K562 (cell line): ENCODE measurements at regions not wholly inside any gene's neighbourhood (a gene's known extent, or its start where the extent isn't known, plus 50 kb on each side); places are given as distances from the start of the nearest gene placed in this dataset.

ENCODE experiments used
- ATAC-seq: fragments of 200-7000 bp; cut with Tn5 transposase; 3 replicates; pipeline ENCODE4 v1.9.1; 2020; ENCODE audit warnings: moderate library complexity
- BruUV-seq: library from RNA; stranded (reverse); fragments of 400-500 nt; replicated peaks from 2 replicates; lab custom pipeline; 2021; lab: Mats Ljungman, UMichigan
- CTCF ChIA-PET: fragments of 300-600 bp; formaldehyde crosslinking; extraction: SDS; loops from one replicate; lab custom pipeline; 2021; ENCODE audit warnings: low intra/inter-chr PET ratio; lab: Yijun Ruan, JAX
- POLR2A ChIA-PET: fragments of 300-600, 350-650 bp; sonication (Branson Sonifier 250); formaldehyde crosslinking; extraction: SDS; loops from one replicate; lab custom pipeline; 2021; ENCODE audit warnings: antibody characterized with exemption, inconsistent platforms; lab: Yijun Ruan, JAX
- DNase-seq, 4 experiments: peaks; one replicate each; pipeline versions ENCODE4 v3.0.0 to v3.0.0-alpha.2; 2011 to 2018; ENCODE audit warnings: low spot score in 3 of 4, mixed read lengths in 3 of 4; ENCODE audit errors: extremely low read depth in 1 of 4
- FAIRE-seq: peaks from 2 replicates; lab custom pipeline; 2011; peaks lifted over from hg19 to GRCh38; lab: Jason Lieb, UNC
- H2AFZ ChIP-seq: 2 replicates; pipeline ENCODE4 v1.6.0; 2011; ENCODE audit warnings: low read depth, low read length, control low read depth, inconsistent platforms
- H3K27ac ChIP-seq: fragments of 200-600 bp; 3 replicates; pipeline ENCODE4 v1.8.0; 2011; ENCODE audit warnings: low read depth, mild to moderate bottlenecking, control low read depth, inconsistent platforms, low read length, moderate library complexity, mixed read lengths; ENCODE audit errors: extremely low read depth
- H3K27me3 ChIP-seq, 2 experiments: fragments of 300-600 bp in 1 of 2; 2 replicates in 1 of 2; 3 replicates in 1 of 2; pipeline versions ENCODE4 v1.6.0 to v1.8.0; 2011; ENCODE audit warnings: inconsistent platforms in 2 of 2, low read length in 2 of 2, mild to moderate bottlenecking in 1 of 2, mixed read lengths in 1 of 2, moderate library complexity in 1 of 2; ENCODE audit not compliant: control insufficient read depth in 2 of 2, insufficient read depth in 2 of 2
- H3K36me3 ChIP-seq: fragments of 300-600 bp; 3 replicates; pipeline ENCODE4 v1.8.0; 2011; ENCODE audit warnings: mild to moderate bottlenecking, low read length, inconsistent platforms; ENCODE audit not compliant: control insufficient read depth, insufficient read depth
- H3K4me1 ChIP-seq, 2 experiments: fragments of 200-600 bp in 1 of 2; replicated peaks in 1 of 2; 2 replicates in 1 of 2; 3 replicates in 1 of 2; pipeline versions ENCODE4 v1.5.1 to v1.8.0; 2011; ENCODE audit warnings: inconsistent platforms in 2 of 2, low read length in 2 of 2, mild to moderate bottlenecking in 1 of 2, mixed read lengths in 1 of 2, moderate library complexity in 1 of 2; ENCODE audit not compliant: control insufficient read depth in 2 of 2, insufficient read depth in 2 of 2
- H3K4me2 ChIP-seq: 2 replicates; pipeline ENCODE4 v1.6.1; 2011; ENCODE audit warnings: low read length, control low read depth, inconsistent platforms, mixed read lengths; ENCODE audit not compliant: insufficient read depth
- H3K4me3 ChIP-seq: fragments of 200-600 bp; sonication (generic), shearing (Covaris generic); 2 replicates; pipeline ENCODE4 v1.5.1; 2016; ENCODE audit warnings: control low read depth, inconsistent platforms
- H3K79me2 ChIP-seq: fragments of 200-600 bp; 3 replicates; pipeline ENCODE4 v1.8.0; 2011; ENCODE audit warnings: low read length, inconsistent platforms; ENCODE audit not compliant: control insufficient read depth, insufficient read depth
- H3K9ac ChIP-seq, 2 experiments: 2 replicates each; pipeline versions ENCODE4 v1.6.0 to v1.6.1; 2011; ENCODE audit warnings: low read depth in 2 of 2, low read length in 2 of 2, control low read depth in 1 of 2, inconsistent platforms in 1 of 2, mild to moderate bottlenecking in 1 of 2, mixed read lengths in 1 of 2; ENCODE audit not compliant: insufficient read depth in 1 of 2
- H3K9me1 ChIP-seq: one replicate; pipeline ENCODE4 v1.6.0; 2011; ENCODE audit warnings: inconsistent platforms, mild to moderate bottlenecking, low read length, moderate library complexity; ENCODE audit not compliant: control insufficient read depth, insufficient read depth
- H3K9me3 ChIP-seq: replicated peaks from 2 replicates; pipeline ENCODE4 v1.5.1; 2011; ENCODE audit warnings: low read depth, low read length, inconsistent platforms; ENCODE audit not compliant: control insufficient read depth, insufficient read depth
- H4K20me1 ChIP-seq: replicated peaks from 2 replicates; pipeline ENCODE4 v1.6.1; 2011; ENCODE audit warnings: low read length, inconsistent platforms, mixed read lengths; ENCODE audit not compliant: control insufficient read depth, insufficient read depth
- CAMTA2 ChIP-seq: fragments of 250-450 bp; sonication (Bioruptor Pico); conservative IDR thresholded peaks from 2 replicates; pipeline ENCODE4 v1.5.1; 2022
- CEBPZ ChIP-seq: fragments of 150-350 bp; IDR thresholded peaks from 2 replicates; pipeline ENCODE4 v1.6.1; 2014; ENCODE audit warnings: low read depth, mild to moderate bottlenecking, low read length, borderline replicate concordance
- DDX20 ChIP-seq: fragments of 450-650 bp; IDR thresholded peaks from 2 replicates; pipeline ENCODE4 v1.6.1; 2016; ENCODE audit warnings: missing genetic modification characterization, low read depth, mild to moderate bottlenecking, missing compliant biosample characterization, moderate library complexity
- GATAD2B ChIP-seq: fragments of 450-650 bp; IDR thresholded peaks from 2 replicates; pipeline ENCODE4 v1.6.1; 2017; ENCODE audit warnings: mild to moderate bottlenecking, borderline replicate concordance
- HEY1 ChIP-seq: fragments of 250-450 bp; sonication (Bioruptor Pico); IDR thresholded peaks from 2 replicates; pipeline ENCODE4 v1.5.0; 2020; ENCODE audit warnings: mild to moderate bottlenecking, moderate library complexity, borderline replicate concordance
- PHF8 ChIP-seq: fragments of 200-600 bp; sonication (generic); IDR thresholded peaks from 2 replicates; pipeline ENCODE4 v1.6.1; 2012; ENCODE audit warnings: mixed run types, mild to moderate bottlenecking, inconsistent platforms, low read length, moderate library complexity, borderline replicate concordance
- SOX6 ChIP-seq: fragments of 450-650 bp; IDR thresholded peaks from 2 replicates; pipeline ENCODE4 v1.6.1; 2014; ENCODE audit warnings: mild to moderate bottlenecking
- SRSF3 ChIP-seq: fragments of 200-400 bp; formaldehyde crosslinking; IDR thresholded peaks from 2 replicates; pipeline ENCODE4 v1.6.1; 2016; ENCODE audit warnings: mild to moderate bottlenecking, low read length, moderate library complexity; ENCODE audit not compliant: insufficient read depth
- TAF1 ChIP-seq: IDR thresholded peaks from 2 replicates; pipeline ENCODE4 v1.6.1; 2011; ENCODE audit warnings: mild to moderate bottlenecking, low read length, moderate library complexity; ENCODE audit not compliant: insufficient read depth, control insufficient read depth, severe bottlenecking; ENCODE audit errors: extremely low read depth
- ZBTB26 ChIP-seq: fragments of 450-650 bp; formaldehyde crosslinking; IDR thresholded peaks from 2 replicates; pipeline ENCODE4 v1.4.0; 2022; ENCODE audit warnings: missing genetic modification characterization
- ZNF76 ChIP-seq: fragments of 250-450 bp; sonication (Bioruptor Pico); IDR thresholded peaks from 2 replicates; pipeline ENCODE4 v1.4.0; 2020; ENCODE audit warnings: mild to moderate bottlenecking, moderate library complexity, borderline replicate concordance
- WGBS: fragments of 100-300 bp; shearing (Covaris generic); methylation state at CpG from one replicate; pipeline ENCODE4 v1.1.6; 2016; ENCODE audit warnings: low coverage, mixed read lengths; ENCODE audit not compliant: insufficient coverage; ENCODE audit errors: missing lambda C conversion rate; 5-methylcytosine and 5-hydroxymethylcytosine counted together
- in situ Hi-C: fragments of 300-500 bp; cut with MboI; formaldehyde crosslinking; loops from 4 replicates; pipeline ENCODE4 v1.15.0; 2018; ENCODE audit warnings: inconsistent platforms, mixed read lengths
- intact Hi-C: fragments of 100-400 bp; cut with micrococcal nuclease; formaldehyde crosslinking; loops from 2 replicates; pipeline ENCODE4 v1.14.2; 2022

- no TSS peak for BruUV-seq
- CTCF ChIA-PET: no interaction called here
- H3K9ac ChIP-seq: no peak overlapping the region
- no peak for TF ChIP-seq PHF8
- no peak for TF ChIP-seq ZBTB26 (CRISPR knock-in tag)
- TF ChIP-seq TAF1: no peak
- no peak for TF ChIP-seq HEY1 (CRISPR knock-in tag)
- no peak for TF ChIP-seq CEBPZ
- TF ChIP-seq DDX20 (tag): no peak
- TF ChIP-seq CAMTA2 (CRISPR knock-in tag): no peak
- no peak for TF ChIP-seq SRSF3
- TF ChIP-seq GATAD2B: no peak
- no peak for TF ChIP-seq SOX6
- no peak for TF ChIP-seq ZNF76 (CRISPR knock-in tag)
These were observed 632.5 kb upstream of the NRP1 start for GRCh38 chr10:33966946-33967345.

More at GRCh38 chr10:33966946-33967345, 632.5 kb upstream of the NRP1 start:
- POLR2A ChIA-PET: no interaction called here
- no peak for ATAC-seq
- FAIRE-seq: no peak
- intact Hi-C loops: no loop called here
- no peaks in the 10 kb centered on the region for H3K9me3 ChIP-seq
- no peaks in the 10 kb centered on the region for H3K9me1 ChIP-seq
- in situ Hi-C loops: no loop called here
- 0% methylated on average over 4 of the region's 4 CpGs for WGBS
- no peak overlapping the region for H3K4me3 ChIP-seq
- no peaks in the 10 kb centered on the region for H3K4me1 ChIP-seq
- H4K20me1 ChIP-seq: no peaks in the 10 kb centered on the region
- H3K4me2 ChIP-seq: no peak overlapping the region
- H3K79me2 ChIP-seq: no peaks in the 10 kb centered on the region
- no peaks in the 10 kb centered on the region for H3K36me3 ChIP-seq
- no peak overlapping the region for H3K27ac ChIP-seq
- H2AFZ ChIP-seq: no peak overlapping the region
- no peak for DNase-seq
- no peaks in the 10 kb centered on the region for H3K27me3 ChIP-seq
